ENCODE measurements at regions not wholly inside any gene's neighbourhood (a gene's known extent, or its start where the extent isn't known, plus 50 kb on each side); places are given as distances from the start of the nearest gene placed in this dataset.
"Not testable (repeated sequence)": the region's sequence is repeated elsewhere in the genome, so short reads cannot be mapped to it uniquely, and the experiment has no call there.

DNA sequence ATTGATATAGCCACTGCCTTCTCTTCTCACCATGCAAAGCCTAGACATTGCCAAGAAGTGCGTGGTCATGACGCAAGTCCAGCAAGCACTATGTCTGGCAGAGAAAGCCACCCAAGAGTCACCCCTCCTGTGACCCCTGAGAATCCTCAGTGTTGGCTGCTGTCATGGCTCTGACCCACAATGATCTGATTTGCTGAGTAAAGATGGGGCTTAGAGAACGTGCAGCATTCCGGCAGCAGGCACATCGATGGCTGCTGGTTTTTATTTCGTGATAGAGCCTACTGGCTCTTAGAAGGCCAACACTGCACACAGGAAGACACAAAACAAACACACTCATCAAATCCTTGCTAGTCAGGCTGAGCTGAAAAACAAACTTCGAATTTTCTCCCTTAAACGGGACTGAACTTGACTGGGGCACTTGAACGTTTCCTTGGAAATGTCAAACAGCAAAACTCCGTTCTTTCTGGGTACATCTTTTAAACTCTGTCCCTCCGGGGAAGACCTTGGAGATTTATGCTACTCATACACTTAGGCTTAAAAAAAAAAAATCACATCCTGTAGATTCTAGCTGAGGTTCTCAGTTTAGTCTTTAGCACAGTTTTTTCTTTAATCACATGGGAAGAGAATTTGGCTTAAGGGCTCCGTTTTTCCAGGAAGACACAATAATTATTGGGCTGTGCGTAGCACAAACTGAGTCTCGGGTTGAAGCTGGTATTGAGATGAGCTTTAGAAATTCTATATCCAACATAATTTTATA lies 88.2 kb upstream of the BASP1 start:
- H3K27ac ChIP-seq (ENCODE audit: low read depth in 2 of 2, low read length in 1 of 2): peak overlapping the region in 1 of 2 experiments; percentile 92; a peak in 2 of 4 replicates
- H3K4me2 ChIP-seq: no peak overlapping the region

DNA sequence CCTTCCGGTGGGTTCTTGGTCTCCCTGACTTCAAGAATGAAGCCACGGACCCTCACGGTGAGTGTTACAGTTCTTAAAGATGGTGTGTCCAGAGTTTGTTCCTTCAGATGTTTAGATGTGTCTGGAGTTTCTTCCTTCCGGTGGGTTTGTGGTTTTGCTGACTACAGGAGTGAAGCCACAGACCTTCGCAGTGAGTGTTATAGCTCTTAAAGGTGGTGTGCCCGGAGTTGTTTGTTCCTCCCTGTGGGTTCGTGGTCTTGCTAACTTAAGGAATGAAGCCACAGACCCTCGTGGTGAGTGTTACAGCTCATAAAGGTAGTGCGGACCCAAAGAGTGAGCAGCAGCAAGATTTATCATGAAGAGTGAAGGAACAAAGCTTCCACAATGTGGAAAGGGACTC lies 87.1 kb upstream of the BASP1 start:
- H3K9me2 ChIP-seq; H3K9me3 ChIP-seq; H3K79me2 ChIP-seq (ENCODE audit: insufficient read depth); POLR2A ChIA-PET; H3K27me3 ChIP-seq (ENCODE audit: insufficient read depth); H3K27ac ChIP-seq (ENCODE audit: low read depth in 2 of 2, low read length in 1 of 2); H3K9ac ChIP-seq; H3K4me2 ChIP-seq; H3K4me3 ChIP-seq (ENCODE audit: low read depth in 2 of 2, low read length in 1 of 2); DNase-seq; H2AFZ ChIP-seq (ENCODE audit: low read depth); H4K20me1 ChIP-seq (ENCODE audit: insufficient read depth); H3K36me3 ChIP-seq (replicated peaks in 1 of 2; ENCODE audit: control insufficient read depth in 1 of 2, insufficient read depth in 2 of 2, low read length in 1 of 2): not testable (repeated sequence)
- Histone ChIP-seq H3K4me1 (ENCODE audit: control insufficient read depth in 1 of 2, insufficient read depth in 2 of 2, low read depth in 1 of 2, low read length in 1 of 2) (peaks cover 0 to 26% of the 10 kb centered on the region in 2 experiments; a peak in 2 of 4 replicates), H3F3A (replicated peaks; ENCODE audit: insufficient read depth) (peaks cover 13% of the 10 kb centered on the region)
- WGBS (ENCODE audit: low lambda C conversion rate): 86% methylated on average over 9 of the region's 9 CpGs
- CTCF ChIA-PET: interaction anchor here (1.1 to 4.5 kb wide), 3 partner anchors 20 to 339 kb away, joined by 3 to 43 read pairs (median 38); no protein-coding TSS in a partner anchor

More for the DNA sequence above, 88.2 kb upstream of the BASP1 start:
- H3K4me1 ChIP-seq (ENCODE audit: control insufficient read depth in 1 of 2, insufficient read depth in 2 of 2, low read depth in 1 of 2, low read length in 1 of 2): peaks cover 0 to 26% of the 10 kb centered on the region in 2 experiments; a peak in 2 of 4 replicates
- no peaks in the 10 kb centered on the region for H3K27me3 ChIP-seq (ENCODE audit: insufficient read depth)
- CTCF ChIA-PET: interaction anchor here (0.7 to 1.3 kb wide), 3 partner anchors 61 to 337 kb away, joined by 3 to 4 read pairs (median 3); no protein-coding TSS in a partner anchor
- no peak overlapping the region for H2AFZ ChIP-seq (ENCODE audit: low read depth)
- 88% methylated on average over 13 of the region's 14 CpGs for WGBS (ENCODE audit: low lambda C conversion rate)
- H3K9me2 ChIP-seq: no peaks in the 10 kb centered on the region
- no peak overlapping the region for H3K9ac ChIP-seq
- no peaks in the 10 kb centered on the region for H3K36me3 ChIP-seq (replicated peaks in 1 of 2; ENCODE audit: control insufficient read depth in 1 of 2, insufficient read depth in 2 of 2, low read length in 1 of 2)
- peaks cover 15% of the 10 kb centered on the region for H3F3A ChIP-seq (replicated peaks; ENCODE audit: insufficient read depth)
- TF ChIP-seq GABPA (IDR thresholded peaks at IDR 0.05; ENCODE audit: low read depth) (no peak), ZBTB33 (IDR thresholded peaks at IDR 0.05; ENCODE audit: borderline replicate concordance, low read depth) (no peak), FOXM1 (IDR thresholded peaks at IDR 0.05; ENCODE audit: low read depth) (no peak), TEAD4 (IDR thresholded peaks at IDR 0.05; ENCODE audit: borderline replicate concordance, insufficient read depth) (no peak), CTCF (IDR thresholded peaks at IDR 0.05) (no peak), CHD2 (IDR thresholded peaks at IDR 0.05; ENCODE audit: low read length, partially characterized antibody) (no peak)
- H4K20me1 ChIP-seq (ENCODE audit: insufficient read depth): no peaks in the 10 kb centered on the region
- H3K9me3 ChIP-seq: no peaks in the 10 kb centered on the region
- POLR2A ChIA-PET: no interaction called here
- no peak overlapping the region for H3K4me3 ChIP-seq (ENCODE audit: low read depth in 2 of 2, low read length in 1 of 2)
- DNase-seq: no peak
- no peaks in the 10 kb centered on the region; the same call in 1 of the 2 replicates for H3K79me2 ChIP-seq (ENCODE audit: insufficient read depth)

All from SK-N-SH (cell line).